Erythroblast (primary cell): ENCODE measurements at regions not wholly inside any gene's neighbourhood (a gene's known extent, or its start where the extent isn't known, plus 50 kb on each side); places are given as distances from the start of the nearest gene placed in this dataset.

ENCODE experiments used
- GATA1 ChIP-seq: IDR thresholded peaks from 2 replicates; pipeline ENCODE4 v1.6.1; 2011; ENCODE audit warnings: low read depth, mild to moderate bottlenecking, control low read depth, low read length, moderate library complexity
- POLR2A ChIP-seq: IDR thresholded peaks from 2 replicates; pipeline ENCODE4 v1.6.1; 2011; ENCODE audit warnings: mild to moderate bottlenecking, low read length

- TF ChIP-seq POLR2A (no peak), GATA1 (no peak)
These were observed 820.1 kb upstream of the RBFOX1 start for GRCh38 chr16:6512512-6512911.
